ENCODE measurements at regions not wholly inside any gene's neighbourhood (a gene's known extent, or its start where the extent isn't known, plus 50 kb on each side); places are given as distances from the start of the nearest gene placed in this dataset.

GRCh38 chr18:22088029-22088428 is 81.4 kb upstream of the GATA6 start:
- no peak overlapping the region for H3K4me2 ChIP-seq (ENCODE audit: insufficient read depth, low read length)
- H3K27ac ChIP-seq (ENCODE audit: insufficient read depth, low read depth, low read length): no peak overlapping the region
- POLR2A ChIA-PET: no interaction called here
- dilution Hi-C loops (cut with MboI; ENCODE audit: extremely low pct_ligation_motif_present, low sequenced_read_pairs) (no loop called here), intact Hi-C loops (cut with micrococcal nuclease) (no loop called here)
- DNase-seq (ENCODE audit: low read depth, low spot score): no peak
- no peaks in the 10 kb centered on the region for H3K9me1 ChIP-seq (replicated peaks; ENCODE audit: control insufficient read depth, extremely low read depth, insufficient read depth, low read length)
- no peaks in the 10 kb centered on the region for H3K4me1 ChIP-seq (ENCODE audit: control insufficient read depth, extremely low read depth, insufficient read depth, low read length)
- FAIRE-seq: no peak
- TF ChIP-seq MYC (IDR thresholded peaks at IDR 0.05; ENCODE audit: low read depth, low read length) (no peak), FOS (IDR thresholded peaks at IDR 0.05; ENCODE audit: borderline replicate concordance, insufficient read depth, low read length) (no peak), EZH2 (IDR thresholded peaks at IDR 0.05; ENCODE audit: borderline replicate concordance, low read depth, low read length, severe bottlenecking) (no peak)
- CTCF ChIA-PET: no interaction called here
- no peak overlapping the region for H3K9ac ChIP-seq (replicated peaks; ENCODE audit: extremely low read depth, insufficient read depth, low read length)
- no peaks in the 10 kb centered on the region for H3K79me2 ChIP-seq (ENCODE audit: control insufficient read depth, insufficient read depth, low read length)
- H3K4me3 ChIP-seq (replicated peaks in 1 of 3; ENCODE audit: insufficient read depth in 1 of 3, low read depth in 1 of 3, low read length in 3 of 3): no peak overlapping the region
- H3K9me3 ChIP-seq (replicated peaks; ENCODE audit: control insufficient read depth, insufficient read depth, low read length): no peaks in the 10 kb centered on the region
- peaks cover 15 to 18% of the 10 kb centered on the region in 2 experiments for H3K27me3 ChIP-seq (ENCODE audit: control insufficient read depth in 2 of 2, insufficient read depth in 2 of 2, low read length in 2 of 2)
- BruUV-seq (replicated peaks): no TSS peak
- no peaks in the 10 kb centered on the region for H3K36me3 ChIP-seq (ENCODE audit: control insufficient read depth in 2 of 2, extremely low read depth in 1 of 2, insufficient read depth in 2 of 2, low read length in 2 of 2)
- H4K20me1 ChIP-seq (replicated peaks; ENCODE audit: control insufficient read depth, extremely low read depth, insufficient read depth, low read length): no peaks in the 10 kb centered on the region
- H2AFZ ChIP-seq (ENCODE audit: low read depth, low read length): no peak overlapping the region

GRCh38 chr18:22088996-22089640 is 80.3 kb upstream of the GATA6 start:
- Histone ChIP-seq H3K4me2 (ENCODE audit: insufficient read depth, low read length) (no peak overlapping the region), H3K9ac (replicated peaks; ENCODE audit: extremely low read depth, insufficient read depth, low read length) (no peak overlapping the region), H3K36me3 (ENCODE audit: control insufficient read depth in 2 of 2, extremely low read depth in 1 of 2, insufficient read depth in 2 of 2, low read length in 2 of 2) (no peaks in the 10 kb centered on the region), H3K27ac (ENCODE audit: insufficient read depth, low read depth, low read length) (no peak overlapping the region), H3K9me1 (replicated peaks; ENCODE audit: control insufficient read depth, extremely low read depth, insufficient read depth, low read length) (no peaks in the 10 kb centered on the region), H3K27me3 (ENCODE audit: control insufficient read depth in 2 of 2, insufficient read depth in 2 of 2, low read length in 2 of 2) (peaks cover 19 to 22% of the 10 kb centered on the region in 2 experiments), H2AFZ (ENCODE audit: low read depth, low read length) (no peak overlapping the region), H4K20me1 (replicated peaks; ENCODE audit: control insufficient read depth, extremely low read depth, insufficient read depth, low read length) (no peaks in the 10 kb centered on the region), H3K4me1 (ENCODE audit: control insufficient read depth, extremely low read depth, insufficient read depth, low read length) (no peaks in the 10 kb centered on the region), H3K79me2 (ENCODE audit: control insufficient read depth, insufficient read depth, low read length) (no peaks in the 10 kb centered on the region), H3K9me3 (replicated peaks; ENCODE audit: control insufficient read depth, insufficient read depth, low read length) (no peaks in the 10 kb centered on the region), H3K4me3 (replicated peaks in 1 of 3; ENCODE audit: insufficient read depth in 1 of 3, low read depth in 1 of 3, low read length in 3 of 3) (no peak overlapping the region)
- dilution Hi-C loops (cut with MboI; ENCODE audit: extremely low pct_ligation_motif_present, low sequenced_read_pairs): no loop called here
- ChIA-PET POLR2A (no interaction called here), CTCF (interaction anchor here (1.3 kb wide), 1 partner anchor 92 kb away, joined by 3 read pairs; no protein-coding TSS in a partner anchor)
- TF ChIP-seq POLR2AphosphoS5 (IDR thresholded peaks at IDR 0.05; ENCODE audit: insufficient read depth, low read depth, low read length) (no peak), GATA2 (IDR thresholded peaks at IDR 0.05; ENCODE audit: insufficient read depth, insufficient read length, low read depth, low read length) (no peak), EZH2 (IDR thresholded peaks at IDR 0.05; ENCODE audit: borderline replicate concordance, low read depth, low read length, severe bottlenecking) (no peak), FOS (IDR thresholded peaks at IDR 0.05; ENCODE audit: borderline replicate concordance, insufficient read depth, low read length) (no peak)
- intact Hi-C loops (cut with micrococcal nuclease): no loop called here
- no peak for DNase-seq (ENCODE audit: low read depth, low spot score)
- no peak for FAIRE-seq
- no TSS peak for BruUV-seq (replicated peaks)

All from endothelial cell of umbilical vein (primary cell).